Skeletal muscle satellite cell (primary cell): ENCODE measurements at regions not wholly inside any gene's neighbourhood (a gene's known extent, or its start where the extent isn't known, plus 50 kb on each side); places are given as distances from the start of the nearest gene placed in this dataset.
"Not testable (repeated sequence)": the region's sequence is repeated elsewhere in the genome, so short reads cannot be mapped to it uniquely, and the experiment has no call there.

Experiments
- H3K27me3 ChIP-seq: 2 replicates; pipeline ENCODE4 v1.7.0; 2013; ENCODE audit warnings: low read length; ENCODE audit not compliant: control insufficient read depth, insufficient read depth
- H3K36me3 ChIP-seq: 2 replicates; pipeline ENCODE4 v1.7.0; 2013; ENCODE audit warnings: mild to moderate bottlenecking, control low read depth, low read length; ENCODE audit not compliant: insufficient read depth
- H3K4me1 ChIP-seq: 2 replicates; pipeline ENCODE4 v1.7.0; 2013; ENCODE audit warnings: low read length; ENCODE audit not compliant: control insufficient read depth, insufficient read depth
- H3K4me2 ChIP-seq: 2 replicates; pipeline ENCODE4 v1.7.0; 2013; ENCODE audit warnings: mild to moderate bottlenecking, low read length
- H3K4me3 ChIP-seq: 2 replicates; pipeline ENCODE4 v1.7.0; 2013; ENCODE audit warnings: low read length
- H3K9ac ChIP-seq: 2 replicates; pipeline ENCODE4 v1.7.0; 2013; ENCODE audit warnings: mild to moderate bottlenecking, low read depth, low read length, moderate library complexity
- H3K9me3 ChIP-seq: replicated peaks from 2 replicates; pipeline ENCODE4 v1.7.0; 2013; ENCODE audit warnings: mild to moderate bottlenecking, control low read depth, low read length

DNA sequence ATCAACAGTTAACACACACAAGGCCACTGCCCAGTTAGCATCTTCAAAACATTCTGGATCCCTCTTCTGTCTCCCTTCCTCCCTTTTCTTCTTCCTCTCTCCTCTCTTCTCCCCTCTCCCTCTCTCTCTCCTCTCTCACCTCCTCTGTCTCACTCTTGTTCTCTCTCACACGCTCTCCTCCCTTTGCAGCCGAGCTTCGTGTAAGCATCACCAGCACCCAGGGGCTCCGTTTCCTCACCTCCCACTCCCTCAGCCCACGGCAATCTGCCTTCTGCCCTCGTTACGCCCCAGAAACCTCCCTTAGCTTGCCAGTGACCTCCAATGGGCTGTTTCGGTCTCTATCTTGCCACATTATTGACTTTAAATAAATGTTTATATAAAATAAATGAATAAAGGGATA, 147.4 kb downstream of the TEX36 start:
- Histone ChIP-seq H3K4me3 (no peak overlapping the region), H3K9me3 (no peaks in the 10 kb centered on the region), H3K4me2 (no peak overlapping the region), H3K4me1 (no peaks in the 10 kb centered on the region), H3K36me3 (no peaks in the 10 kb centered on the region), H3K27me3 (peaks cover 7% of the 10 kb centered on the region), H3K9ac (no peak overlapping the region)

DNA sequence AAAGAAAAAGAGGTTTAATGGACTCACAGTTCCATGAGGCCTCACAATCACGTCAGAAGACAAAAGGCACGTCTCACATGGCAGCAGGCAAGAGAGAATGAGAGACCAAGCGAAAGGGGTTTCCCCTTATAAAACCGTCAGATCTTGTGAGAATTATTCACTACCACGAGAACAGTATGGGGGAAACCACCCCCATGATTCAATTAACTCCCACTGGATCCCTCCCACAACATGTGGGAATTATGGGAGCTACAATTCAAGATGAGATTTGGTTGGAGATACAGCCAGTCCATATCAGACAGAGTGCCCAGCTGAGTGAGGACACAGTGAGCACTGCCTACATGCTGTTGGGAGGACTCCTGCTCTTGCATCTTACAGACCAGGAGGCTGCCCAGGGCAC, 148.4 kb downstream of the TEX36 start:
- H3K36me3 ChIP-seq: no peaks in the 10 kb centered on the region
- H3K9ac ChIP-seq: no peak overlapping the region
- H3K4me3 ChIP-seq: no peak overlapping the region
- H3K9me3 ChIP-seq: no peaks in the 10 kb centered on the region
- H3K4me1 ChIP-seq: no peaks in the 10 kb centered on the region
- no peak overlapping the region for H3K4me2 ChIP-seq
- peaks cover 7% of the 10 kb centered on the region for H3K27me3 ChIP-seq

DNA sequence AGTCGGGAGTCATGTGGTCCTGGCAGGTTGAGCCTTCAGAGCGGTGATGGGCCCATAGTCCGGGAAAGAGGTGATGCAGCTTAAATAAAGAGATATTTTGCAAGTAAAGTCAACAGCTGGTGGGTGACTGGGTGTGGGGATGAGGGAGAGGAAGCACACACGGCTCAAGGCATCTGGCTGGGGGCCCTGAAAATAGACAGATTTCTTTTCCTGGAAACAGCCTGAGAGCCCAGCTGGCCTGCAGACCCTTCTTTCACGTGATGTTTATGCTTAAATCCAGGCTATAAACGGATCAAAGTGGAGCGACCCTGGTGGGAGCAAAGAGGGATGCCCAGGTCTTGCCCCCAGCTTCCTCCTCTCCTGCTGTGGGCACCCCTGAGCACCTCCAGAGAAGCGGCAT, 149.1 kb downstream of the TEX36 start:
- no peaks in the 10 kb centered on the region for H3K4me1 ChIP-seq
- no peak overlapping the region for H3K4me2 ChIP-seq
- no peaks in the 10 kb centered on the region for H3K36me3 ChIP-seq
- no peak overlapping the region for H3K9ac ChIP-seq
- H3K27me3 ChIP-seq: peaks cover 6% of the 10 kb centered on the region
- H3K9me3 ChIP-seq: no peaks in the 10 kb centered on the region
- H3K4me3 ChIP-seq: no peak overlapping the region

DNA sequence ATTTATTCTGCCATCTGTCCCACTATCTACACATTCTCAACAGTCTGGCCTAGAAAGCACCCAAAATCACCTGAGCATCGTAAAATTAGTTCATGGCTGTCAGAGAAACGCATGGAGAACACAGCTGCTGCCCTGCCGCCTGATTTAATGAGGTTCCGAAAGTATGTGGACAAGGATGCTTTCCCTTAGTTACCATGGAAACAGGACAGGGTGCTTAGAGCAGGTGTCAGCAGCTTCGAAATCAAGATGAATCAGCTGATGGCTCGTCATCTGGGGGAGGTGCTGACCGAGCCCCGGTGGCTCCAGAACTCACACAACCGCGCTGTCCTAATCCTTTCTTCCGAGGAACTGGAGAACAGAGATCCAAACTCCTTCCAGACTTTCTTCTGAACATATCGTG, 151.5 kb downstream of the TEX36 start:
- Histone ChIP-seq H3K36me3 (no peaks in the 10 kb centered on the region), H3K9me3 (no peaks in the 10 kb centered on the region), H3K9ac (no peak overlapping the region), H3K4me3 (no peak overlapping the region), H3K4me1 (no peaks in the 10 kb centered on the region), H3K4me2 (no peak overlapping the region), H3K27me3 (peaks cover 3% of the 10 kb centered on the region)

DNA sequence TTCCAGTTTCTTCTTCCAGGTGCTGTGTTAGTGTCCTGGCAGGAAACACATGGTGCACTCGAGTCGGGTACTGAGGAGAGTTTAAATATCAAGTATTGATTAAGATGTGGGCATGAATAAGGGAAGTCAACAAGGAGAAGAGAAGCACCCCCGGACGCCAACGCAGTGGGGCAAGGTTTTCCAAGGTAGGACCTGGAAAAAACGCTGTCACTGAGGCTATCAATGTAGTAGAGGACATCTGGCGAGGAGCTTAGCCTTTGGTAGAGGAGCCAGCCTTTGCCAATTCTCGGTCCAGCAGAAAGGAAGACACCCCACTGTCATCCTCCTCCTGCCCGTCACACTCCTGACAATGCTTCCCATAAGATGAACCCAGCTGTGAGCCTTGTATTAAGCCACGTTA, 159.6 kb downstream of the TEX36 start:
- Histone ChIP-seq H3K4me1 (no peaks in the 10 kb centered on the region), H3K36me3 (no peaks in the 10 kb centered on the region), H3K4me2 (no peak overlapping the region), H3K9ac (no peak overlapping the region), H3K9me3 (no peaks in the 10 kb centered on the region), H3K27me3 (no peaks in the 10 kb centered on the region), H3K4me3 (no peak overlapping the region)

DNA sequence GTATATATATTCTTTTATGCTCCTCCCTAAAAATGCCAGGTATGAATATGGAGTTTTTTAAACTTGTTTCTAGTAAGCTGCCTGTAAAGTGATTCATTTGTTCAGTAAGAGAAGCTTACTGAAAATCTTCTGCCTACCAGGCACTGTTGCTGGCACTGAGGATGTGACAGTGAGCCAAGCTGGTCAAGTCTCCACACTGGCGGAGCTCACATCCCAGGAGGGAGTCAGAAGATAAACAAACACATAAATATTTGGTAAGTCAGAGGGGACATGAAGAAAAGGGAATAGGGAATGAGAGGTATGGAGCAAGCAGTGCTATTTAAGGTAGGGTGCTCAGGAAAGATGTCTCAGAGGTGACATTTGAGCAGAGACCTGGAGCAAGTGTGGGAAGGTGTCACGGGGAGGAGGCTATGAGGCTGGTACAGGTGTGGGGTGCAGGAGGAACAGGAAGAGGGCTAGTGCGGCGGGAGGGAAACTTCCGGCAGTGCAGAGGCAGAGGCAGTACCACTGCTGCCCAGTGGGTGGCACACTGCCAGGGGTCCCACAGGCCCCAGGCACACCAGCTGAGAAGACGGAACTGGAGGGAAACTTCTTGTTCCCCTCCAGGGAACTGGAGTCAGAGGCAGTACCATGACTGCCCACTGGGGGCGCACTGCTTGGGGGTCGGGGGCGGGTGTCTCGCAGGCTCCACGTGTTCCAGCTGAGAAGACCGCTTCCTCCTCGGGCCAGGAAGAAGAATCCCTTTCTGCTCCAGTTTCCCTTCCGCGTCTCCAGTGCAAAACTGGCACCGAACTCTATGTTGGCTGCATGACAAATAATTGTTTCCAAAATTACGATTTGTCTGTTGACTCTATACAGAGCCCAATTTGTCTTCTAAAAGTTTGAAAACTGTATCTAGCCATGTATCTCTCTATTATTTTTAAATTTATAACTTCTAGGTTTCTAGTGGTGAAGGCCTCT, 161.0 kb downstream of the TEX36 start:
- Histone ChIP-seq H3K4me3 (no peak overlapping the region), H3K36me3 (no peaks in the 10 kb centered on the region), H3K9ac (no peak overlapping the region), H3K4me1 (no peaks in the 10 kb centered on the region), H3K27me3 (no peaks in the 10 kb centered on the region), H3K9me3 (no peaks in the 10 kb centered on the region), H3K4me2 (no peak overlapping the region)

DNA sequence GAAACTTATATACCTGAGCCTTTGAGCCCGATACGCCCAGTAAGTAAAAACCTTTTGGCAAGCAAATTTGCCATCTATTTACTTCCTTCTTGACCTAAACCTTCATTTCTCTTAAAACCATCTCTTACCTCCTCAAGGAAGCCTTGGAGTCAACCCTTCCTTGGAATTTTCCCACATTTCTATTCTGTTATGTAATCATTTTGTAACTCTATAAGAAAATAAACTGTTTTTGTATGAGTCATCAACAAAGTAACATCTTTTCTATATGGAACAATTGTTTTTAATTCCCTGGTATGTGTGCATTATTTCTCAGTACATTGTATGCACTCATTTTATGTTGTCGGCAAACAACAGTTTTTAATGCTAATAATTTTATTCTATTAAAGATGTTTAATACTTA, 162.0 kb downstream of the TEX36 start:
- Histone ChIP-seq H3K4me3 (no peak overlapping the region), H3K4me1 (no peaks in the 10 kb centered on the region)

DNA sequence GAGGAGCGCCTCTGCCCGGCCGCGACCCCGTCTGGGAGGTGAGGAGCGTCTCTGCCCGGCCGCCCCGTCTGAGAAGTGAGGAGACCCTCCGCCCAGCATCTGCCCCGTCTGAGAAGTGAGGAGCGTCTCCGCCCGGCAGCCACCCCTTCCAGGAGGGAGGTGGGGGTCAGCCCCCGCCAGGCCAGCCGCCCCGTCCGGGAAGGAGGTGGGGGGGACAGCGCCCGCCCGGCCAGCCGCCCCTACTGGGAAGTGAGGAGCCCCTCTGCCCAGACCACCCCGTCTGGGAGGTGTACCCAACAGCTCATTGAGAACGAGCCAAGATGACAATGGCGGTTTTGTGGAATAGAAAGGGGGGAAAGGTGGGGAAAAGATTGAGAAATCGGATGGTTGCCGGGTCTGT, 164.6 kb downstream of the TEX36 start:
- not testable (repeated sequence) for H3K4me1 ChIP-seq

More for the DNA sequence above, 162.0 kb downstream of the TEX36 start:
- no peaks in the 10 kb centered on the region for H3K36me3 ChIP-seq
- H3K4me2 ChIP-seq: no peak overlapping the region
- no peak overlapping the region for H3K9ac ChIP-seq
- H3K27me3 ChIP-seq: no peaks in the 10 kb centered on the region
- no peaks in the 10 kb centered on the region for H3K9me3 ChIP-seq

DNA sequence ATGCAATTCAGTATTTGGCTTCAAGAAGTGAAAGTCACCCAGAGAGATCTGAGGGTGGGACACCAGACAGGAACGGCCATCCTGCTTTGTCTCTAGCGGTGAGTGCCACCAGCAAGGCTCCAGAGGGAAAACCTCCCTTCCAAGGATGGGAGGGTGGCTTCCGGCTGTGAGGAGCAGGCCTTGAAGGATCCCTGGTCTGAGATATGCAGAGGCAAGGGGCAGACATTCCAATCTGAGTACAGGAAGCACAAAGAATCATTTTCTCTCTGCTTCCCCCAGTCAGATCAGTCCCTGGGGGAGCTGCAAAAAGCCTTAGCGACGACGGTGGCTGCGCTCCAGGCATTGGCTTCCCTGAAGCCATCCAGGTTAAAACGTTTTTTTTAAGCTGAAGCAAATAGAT, 167.4 kb downstream of the TEX36 start:
- Histone ChIP-seq H3K36me3 (no peaks in the 10 kb centered on the region), H3K4me2 (no peak overlapping the region), H3K27me3 (peaks cover 18% of the 10 kb centered on the region), H3K9me3 (no peaks in the 10 kb centered on the region), H3K4me3 (no peak overlapping the region), H3K9ac (no peak overlapping the region), H3K4me1 (no peaks in the 10 kb centered on the region)

More for the DNA sequence above, 164.6 kb downstream of the TEX36 start:
- H3K4me3 ChIP-seq, H3K9me3 ChIP-seq, H3K4me2 ChIP-seq, H3K9ac ChIP-seq, H3K36me3 ChIP-seq: not testable (repeated sequence)
- peaks cover 15% of the 10 kb centered on the region for H3K27me3 ChIP-seq

DNA sequence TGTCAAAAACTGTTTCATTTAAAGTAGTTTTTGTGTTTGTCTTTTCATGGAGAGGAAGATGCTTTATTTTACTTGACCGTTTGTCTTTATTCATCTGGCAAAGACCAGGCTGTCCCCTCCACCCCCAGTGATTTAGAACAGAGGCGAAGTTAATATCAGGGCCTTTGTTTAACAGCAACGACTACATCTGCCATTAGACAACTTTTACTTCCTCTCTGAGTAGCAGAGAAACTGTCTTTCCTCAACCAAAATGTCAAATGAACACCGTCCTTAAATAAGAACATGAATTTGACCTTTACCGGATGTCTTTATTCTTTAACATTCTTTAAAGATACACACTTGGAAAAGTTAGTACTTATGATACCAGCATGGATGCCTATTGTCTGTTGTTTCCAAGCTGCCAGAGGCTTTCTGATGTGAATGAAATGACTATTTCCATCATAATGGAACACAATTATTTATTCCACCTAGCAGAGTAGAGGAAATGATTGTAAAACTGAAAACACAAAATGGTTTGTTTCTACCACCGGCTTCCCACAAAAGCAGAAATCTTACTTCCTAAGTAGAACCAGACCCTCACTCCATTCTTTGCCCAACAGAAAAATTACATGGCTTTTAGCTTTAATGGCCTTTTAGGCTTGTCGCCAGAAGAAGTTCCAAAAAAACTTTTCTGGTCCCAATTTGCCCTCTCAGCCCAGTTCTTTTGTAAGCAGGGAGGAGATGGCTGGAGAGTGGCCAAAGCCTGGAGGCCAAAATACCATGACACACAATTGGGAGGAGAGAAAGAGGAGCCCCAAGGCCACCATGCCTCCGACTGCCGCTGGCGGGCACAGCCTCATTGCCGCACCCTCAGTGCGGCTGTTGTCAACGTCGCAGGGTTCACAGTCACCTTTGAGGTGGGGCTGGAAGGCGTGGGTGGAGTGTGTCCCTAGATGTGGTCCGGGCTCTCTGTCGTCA, 168.5 kb downstream of the TEX36 start:
- peaks cover 18% of the 10 kb centered on the region for H3K27me3 ChIP-seq
- H3K9me3 ChIP-seq: no peaks in the 10 kb centered on the region
- H3K4me2 ChIP-seq: no peak overlapping the region
- H3K36me3 ChIP-seq: no peaks in the 10 kb centered on the region
- no peak overlapping the region for H3K4me3 ChIP-seq
- H3K4me1 ChIP-seq: no peaks in the 10 kb centered on the region
- no peak overlapping the region for H3K9ac ChIP-seq

DNA sequence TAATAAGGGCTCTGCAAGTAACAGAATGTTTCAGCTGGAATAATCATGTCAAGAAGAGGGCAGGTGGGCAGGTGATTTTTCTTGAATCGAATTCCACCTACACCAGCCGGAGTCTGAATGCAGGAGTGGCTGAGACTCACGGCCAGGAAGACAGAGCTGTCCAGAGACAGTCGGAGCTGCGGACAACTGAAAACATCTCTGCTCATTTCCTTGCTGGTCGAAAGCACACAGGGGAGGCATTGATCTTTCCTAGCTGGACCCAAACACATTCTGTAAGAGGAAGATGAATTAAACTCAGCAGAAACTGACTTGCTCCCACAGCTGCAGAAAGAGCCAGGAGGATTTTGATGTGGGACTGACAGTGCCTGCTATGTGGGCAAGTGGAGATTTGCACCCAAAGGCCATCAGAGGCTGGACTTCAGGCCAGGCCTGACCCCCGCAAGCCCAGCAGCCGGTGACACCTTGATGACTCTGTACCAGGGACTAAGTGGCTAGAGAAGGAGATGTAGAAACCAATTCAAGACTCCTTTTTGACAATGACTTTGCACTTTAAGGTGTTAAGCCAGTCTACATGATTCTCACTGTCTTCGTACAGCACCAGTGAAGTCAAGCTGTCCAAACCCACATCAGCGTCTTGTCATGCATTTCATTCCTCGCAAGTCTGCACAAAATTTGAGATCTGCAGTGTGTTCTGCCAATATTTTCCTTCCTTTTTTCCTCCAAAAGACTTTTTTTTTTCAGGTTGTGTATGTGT, 169.4 kb downstream of the TEX36 start:
- Histone ChIP-seq H3K27me3 (peaks cover 18% of the 10 kb centered on the region), H3K4me1 (no peaks in the 10 kb centered on the region), H3K4me2 (no peak overlapping the region), H3K4me3 (no peak overlapping the region), H3K36me3 (no peaks in the 10 kb centered on the region), H3K9me3 (no peaks in the 10 kb centered on the region), H3K9ac (no peak overlapping the region)
